Panc1 (cell line): ENCODE measurements at regions not wholly inside any gene's neighbourhood (a gene's known extent, or its start where the extent isn't known, plus 50 kb on each side); places are given as distances from the start of the nearest gene placed in this dataset.

ENCODE experiments used
- ATAC-seq: fragments of 200-7000 bp; cut with Tn5 transposase; 2 replicates; pipeline ENCODE4 v1.9.1; 2020; ENCODE audit warnings: mild to moderate bottlenecking, moderate library complexity
- BruUV-seq: library from RNA; stranded (reverse); fragments of 400-500 nt; replicated peaks from 2 replicates; lab custom pipeline; 2021; lab: Mats Ljungman, UMichigan
- CTCF ChIA-PET: fragments of 300-600 bp; sonication (Branson Sonifier 250); formaldehyde crosslinking; loops from one replicate; lab custom pipeline; 2022; ENCODE audit warnings: antibody characterized with exemption; lab: Charles Lee
- POLR2A ChIA-PET: fragments of 300-600 bp; sonication (Branson Sonifier 250); formaldehyde crosslinking; loops from one replicate; lab custom pipeline; 2022; ENCODE audit warnings: antibody characterized with exemption; lab: Charles Lee
- DNase-seq: peaks from one replicate; pipeline ENCODE4 v3.0.0-alpha.2; 2010; ENCODE audit warnings: low read depth, low spot score
- H3K27ac ChIP-seq: 2 replicates; pipeline ENCODE4 v1.5.1; 2011; ENCODE audit warnings: mild to moderate bottlenecking, low read length, inconsistent platforms
- H3K27me3 ChIP-seq: fragments of 200-500 bp; sonication (Bioruptor generic); 2 replicates; pipeline ENCODE4 v1.6.0; 2014; ENCODE audit warnings: low read length, inconsistent platforms; ENCODE audit not compliant: control insufficient read depth, insufficient read depth
- H3K36me3 ChIP-seq: fragments of 200-500 bp; sonication (Bioruptor generic); 2 replicates; pipeline ENCODE4 v1.5.1; 2014; ENCODE audit warnings: inconsistent platforms, mild to moderate bottlenecking, low read length, moderate library complexity; ENCODE audit not compliant: control insufficient read depth, insufficient read depth
- H3K4me1 ChIP-seq: 2 replicates; pipeline ENCODE4 v1.5.1; 2011; ENCODE audit warnings: inconsistent platforms, mild to moderate bottlenecking, low read length, moderate library complexity; ENCODE audit not compliant: control insufficient read depth, insufficient read depth
- H3K4me3 ChIP-seq, 2 experiments: 2 replicates each; pipeline ENCODE4 v1.5.1; 2011 to 2012; ENCODE audit warnings: low read depth in 2 of 2, low read length in 2 of 2, mild to moderate bottlenecking in 2 of 2, inconsistent platforms in 1 of 2, moderate library complexity in 1 of 2
- H3K9me3 ChIP-seq: fragments of 200-500 bp; sonication (Bioruptor generic); 2 replicates; pipeline ENCODE4 v1.5.1; 2014; ENCODE audit warnings: low read depth, mild to moderate bottlenecking, inconsistent platforms, low read length, moderate library complexity; ENCODE audit not compliant: control insufficient read depth, insufficient read depth
- CTCF ChIP-seq: fragments of 450-650 bp; IDR thresholded peaks from 2 replicates; pipeline ENCODE4 v1.5.1; 2017; ENCODE audit warnings: mild to moderate bottlenecking
- POLR2AphosphoS5 ChIP-seq: IDR thresholded peaks from 2 replicates; pipeline ENCODE4 v1.6.1; 2012; ENCODE audit warnings: mild to moderate bottlenecking, low read depth, low read length, moderate library complexity
- REST ChIP-seq, 2 experiments: IDR thresholded peaks; 2 replicates each; pipeline ENCODE4 v1.6.1; 2011 to 2012; ENCODE audit warnings: low read depth in 2 of 2, control low read depth in 1 of 2, low read length in 1 of 2, mild to moderate bottlenecking in 1 of 2, moderate library complexity in 1 of 2; ENCODE audit not compliant: insufficient read depth in 1 of 2
- SIN3A ChIP-seq: IDR thresholded peaks from 2 replicates; pipeline ENCODE4 v1.6.1; 2012; ENCODE audit warnings: low read depth, mild to moderate bottlenecking, low read length, moderate library complexity, borderline replicate concordance; ENCODE audit not compliant: insufficient read depth
- TCF7L2 ChIP-seq: IDR thresholded peaks from 2 replicates; pipeline ENCODE4 v1.6.1; 2011; ENCODE audit warnings: mild to moderate bottlenecking, low read depth, low read length, inconsistent platforms
- in situ Hi-C: cut with HindIII; loops from 2 replicates; pipeline ENCODE4 v1.10.0; 2016; ENCODE audit warnings: low sequenced_read_pairs, low pct_unique_long_range_greater_than_20kb
- intact Hi-C: fragments of 100-400 bp; cut with micrococcal nuclease; formaldehyde crosslinking; loops from one replicate; pipeline ENCODE4 v1.10.0; 2022; ENCODE audit not compliant: unreplicated experiment

- Histone ChIP-seq H3K4me3 (no peak overlapping the region), H3K36me3 (no peaks in the 10 kb centered on the region), H3K9me3 (no peaks in the 10 kb centered on the region), H3K27ac (no peak overlapping the region), H3K27me3 (no peaks in the 10 kb centered on the region), H3K4me1 (no peaks in the 10 kb centered on the region)
- ChIA-PET CTCF (no interaction called here), POLR2A (no interaction called here)
- TF ChIP-seq CTCF (no peak), REST (IDR thresholded peaks at IDR 0.05; ENCODE audit: insufficient read depth in 1 of 2, low read depth in 2 of 2, low read length in 1 of 2) (no peak), TCF7L2 (no peak), POLR2AphosphoS5 (no peak), SIN3A (no peak)
- no peak for DNase-seq
- intact Hi-C loops, result no loop called here
- no peak for ATAC-seq
- BruUV-seq, result no TSS peak
- in situ Hi-C loops, result no loop called here
These were observed 661.8 kb upstream of the FZD8 start for GRCh38 chr10:36303896-36304295.

DNA sequence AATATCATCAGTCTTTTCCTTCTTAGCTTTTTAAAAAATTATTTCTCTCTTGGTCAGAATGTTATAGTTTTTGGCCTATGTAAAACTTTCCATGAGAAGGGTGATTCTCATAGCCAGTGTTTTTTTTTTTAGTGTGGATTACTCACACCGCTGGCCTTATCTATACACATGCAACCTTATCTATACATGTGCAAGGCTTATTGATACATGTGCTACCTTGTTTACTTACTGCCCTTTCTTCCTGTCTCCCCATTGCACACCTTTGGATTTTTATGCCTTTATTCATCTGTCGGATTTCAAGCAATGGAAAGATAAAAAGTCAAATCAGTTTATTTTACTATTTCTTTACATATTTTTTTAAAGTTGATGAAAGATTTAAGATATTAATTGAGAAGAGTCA is 660.0 kb upstream of the FZD8 start:
- H3K4me1 ChIP-seq, result no peaks in the 10 kb centered on the region
- no peak overlapping the region for H3K27ac ChIP-seq
- ATAC-seq (no peak), DNase-seq (no peak)
- BruUV-seq, result no TSS peak
- ChIA-PET POLR2A (no interaction called here), CTCF (no interaction called here)
- H3K27me3 ChIP-seq, result no peaks in the 10 kb centered on the region
- no peak for TF ChIP-seq CTCF
- TF ChIP-seq TCF7L2, result no peak
- no peak for TF ChIP-seq POLR2AphosphoS5
- no peak for TF ChIP-seq REST (IDR thresholded peaks at IDR 0.05; ENCODE audit: insufficient read depth in 1 of 2, low read depth in 2 of 2, low read length in 1 of 2)
- no peak for TF ChIP-seq SIN3A
- no peaks in the 10 kb centered on the region for H3K9me3 ChIP-seq
- in situ Hi-C loops (no loop called here), intact Hi-C loops (no loop called here)
- no peak overlapping the region for H3K4me3 ChIP-seq
- no peaks in the 10 kb centered on the region for H3K36me3 ChIP-seq
